ENCODE measurements at regions not wholly inside any gene's neighbourhood (a gene's known extent, or its start where the extent isn't known, plus 50 kb on each side); places are given as distances from the start of the nearest gene placed in this dataset.
"Not testable (repeated sequence)": the region's sequence is repeated elsewhere in the genome, so short reads cannot be mapped to it uniquely, and the experiment has no call there.

GRCh38 chr12:82529101-82529500 is 157.6 kb upstream of the TMTC2 start:
- peak; percentile 27 for DNase-seq

DNA sequence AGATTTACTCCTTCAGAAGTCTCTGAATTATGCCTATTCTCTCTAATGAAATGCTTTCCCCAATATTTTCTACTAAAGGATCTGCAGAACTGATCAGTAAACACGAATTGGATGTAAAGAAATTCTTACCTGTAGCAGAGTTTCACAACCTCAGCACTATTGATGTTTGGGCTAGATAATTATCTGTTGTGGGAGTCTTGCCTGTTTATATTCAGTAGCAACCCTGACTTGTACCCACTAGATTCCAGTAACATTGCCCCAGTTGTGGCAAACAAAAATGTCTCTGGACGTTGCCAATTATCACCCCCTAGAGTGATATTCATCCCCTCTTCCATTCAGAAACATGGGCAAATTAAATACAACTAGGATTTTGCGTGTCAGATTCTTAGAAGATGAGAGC is 156.8 kb upstream of the TMTC2 start:
- no peak for DNase-seq

- DNase-seq: no peak
Measured at GRCh38 chr12:82530394-82530793, 156.3 kb upstream of the TMTC2 start.

DNA sequence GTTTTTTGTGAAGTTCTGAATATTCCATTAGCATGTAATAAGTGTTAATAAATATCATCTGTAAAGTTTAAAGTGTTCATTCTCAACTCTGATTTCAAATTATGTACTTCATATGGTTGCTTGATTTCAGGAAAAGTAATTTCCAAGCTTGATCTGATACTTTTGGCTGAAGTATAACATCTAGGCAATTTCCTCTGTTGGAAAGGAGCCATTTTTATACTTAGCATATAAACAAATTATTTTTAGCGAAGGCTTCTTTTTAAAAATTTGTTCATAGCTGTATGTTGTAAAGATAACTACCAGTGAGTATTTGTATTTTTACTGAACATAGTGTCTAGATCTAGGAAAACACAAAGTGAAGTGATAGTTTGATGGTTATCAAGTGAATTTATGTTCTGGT is 153.4 kb upstream of the TMTC2 start:
- no peak for DNase-seq

DNA sequence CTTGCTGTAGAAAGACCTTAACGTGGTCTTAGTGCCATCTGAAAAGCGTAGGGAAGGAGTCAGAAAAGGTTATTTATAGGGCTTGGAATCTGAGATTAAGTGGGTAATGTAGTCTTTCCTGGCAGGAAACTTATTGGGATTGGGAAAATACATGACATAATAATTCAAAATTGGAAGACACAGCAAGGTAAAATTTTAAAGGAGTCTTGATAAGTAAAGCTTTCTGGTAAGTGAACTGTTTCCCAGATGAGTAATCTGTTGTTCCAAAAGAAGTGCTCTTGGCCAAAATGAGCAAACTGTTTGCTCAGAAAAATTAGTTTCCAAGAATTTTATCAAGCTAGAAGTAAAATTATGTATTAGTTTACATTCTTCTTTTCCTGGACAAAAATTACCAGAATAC is 149.3 kb upstream of the TMTC2 start:
- DNase-seq: no peak

DNA sequence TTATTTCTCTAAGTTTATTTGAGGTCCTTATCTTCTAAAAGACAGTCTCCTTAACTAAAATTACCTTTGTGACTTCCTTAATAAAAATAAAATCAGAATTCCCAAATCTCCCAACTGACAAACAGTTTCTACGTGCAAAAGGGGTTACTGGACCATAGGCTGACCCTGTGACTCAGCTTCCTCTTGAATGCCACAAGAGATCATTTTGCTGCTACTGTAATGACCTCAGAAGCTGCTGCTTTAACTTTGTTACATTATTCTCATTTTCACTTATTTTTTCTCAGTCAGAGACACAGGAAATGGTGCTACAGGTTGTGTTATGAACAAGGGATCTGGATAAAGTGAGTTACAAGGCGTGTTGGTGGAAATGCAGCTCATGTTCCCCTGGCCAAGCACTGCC is 132.2 kb upstream of the TMTC2 start:
- DNase-seq: no peak

- DNase-seq: no peak
Measured at GRCh38 chr12:82555699-82556098, 131.0 kb upstream of the TMTC2 start.

- no peak for DNase-seq
Measured at GRCh38 chr12:82565966-82566365, 120.7 kb upstream of the TMTC2 start.

GRCh38 chr12:82567688-82568087 is 119.0 kb upstream of the TMTC2 start:
- DNase-seq: no peak

GRCh38 chr12:82574191-82574590 is 112.5 kb upstream of the TMTC2 start:
- no peak for DNase-seq

- no peak for DNase-seq
Measured at GRCh38 chr12:82578725-82579124, 108.0 kb upstream of the TMTC2 start.

DNA sequence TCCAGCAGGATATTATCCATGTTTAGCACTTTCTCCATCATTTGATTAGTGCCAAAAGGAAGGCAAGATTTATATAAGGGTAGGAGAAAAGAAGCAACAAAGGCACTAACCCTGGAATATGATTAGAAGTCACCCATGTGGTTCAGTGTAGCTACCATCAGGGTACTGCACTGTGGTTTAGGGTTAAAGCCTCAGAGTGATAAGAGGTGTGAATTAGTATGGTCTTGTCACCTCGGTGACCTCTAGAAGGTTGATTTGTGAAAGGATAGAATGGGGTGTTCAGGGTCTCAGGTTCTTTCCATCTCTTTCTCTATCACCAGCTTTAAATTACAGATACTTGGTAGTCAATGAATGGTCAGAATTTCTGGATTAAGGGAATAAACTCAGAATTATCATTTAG is 103.0 kb upstream of the TMTC2 start:
- no peak for DNase-seq

GRCh38 chr12:82593143-82593542 is 93.6 kb upstream of the TMTC2 start:
- DNase-seq: no peak

DNA sequence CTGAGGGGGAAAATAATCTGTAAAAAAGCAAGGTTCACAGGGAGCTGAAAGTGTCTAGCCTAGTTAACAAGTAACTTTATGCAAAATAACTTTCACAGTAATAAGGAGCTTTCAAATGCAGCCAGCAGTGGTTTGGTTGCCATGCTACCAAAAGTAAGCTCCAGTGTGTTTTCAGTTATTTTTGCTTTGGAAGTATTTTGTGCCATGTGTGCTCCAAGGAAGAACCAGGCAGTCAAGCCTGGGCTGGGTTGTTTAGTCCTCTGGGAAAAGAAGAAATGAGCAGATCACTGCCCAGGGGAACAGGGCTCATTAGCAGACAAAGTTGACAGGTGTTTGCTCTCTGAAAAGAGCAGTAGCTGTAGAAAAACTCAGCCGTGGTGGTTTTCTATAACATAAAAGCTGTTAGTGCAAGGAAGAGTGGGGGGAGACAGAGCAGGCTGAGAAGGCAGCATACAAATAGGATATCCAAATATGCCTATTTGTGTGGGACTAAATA is 92.8 kb upstream of the TMTC2 start:
- DNase-seq: peak; percentile 21

DNA sequence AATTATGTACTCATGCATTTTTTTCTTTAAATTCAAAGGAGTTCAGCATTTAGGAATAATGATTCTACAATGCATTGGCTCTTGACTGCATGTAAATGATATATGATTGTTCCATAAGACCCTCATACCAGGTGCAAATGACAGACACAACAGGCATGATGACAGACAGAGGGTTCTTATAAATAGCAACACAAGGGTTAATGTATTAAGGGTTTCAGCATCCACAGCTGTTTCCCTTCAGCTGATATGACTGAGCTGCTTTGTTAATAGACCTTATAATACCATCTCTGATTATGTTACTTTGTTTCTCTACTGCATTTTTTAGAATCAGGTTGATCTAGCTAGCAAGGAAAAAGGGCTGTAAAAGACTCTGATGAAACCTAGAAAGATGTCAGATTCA is 90.8 kb upstream of the TMTC2 start:
- DNase-seq: no peak

GRCh38 chr12:82596483-82596882 is 90.2 kb upstream of the TMTC2 start:
- no peak for DNase-seq

DNA sequence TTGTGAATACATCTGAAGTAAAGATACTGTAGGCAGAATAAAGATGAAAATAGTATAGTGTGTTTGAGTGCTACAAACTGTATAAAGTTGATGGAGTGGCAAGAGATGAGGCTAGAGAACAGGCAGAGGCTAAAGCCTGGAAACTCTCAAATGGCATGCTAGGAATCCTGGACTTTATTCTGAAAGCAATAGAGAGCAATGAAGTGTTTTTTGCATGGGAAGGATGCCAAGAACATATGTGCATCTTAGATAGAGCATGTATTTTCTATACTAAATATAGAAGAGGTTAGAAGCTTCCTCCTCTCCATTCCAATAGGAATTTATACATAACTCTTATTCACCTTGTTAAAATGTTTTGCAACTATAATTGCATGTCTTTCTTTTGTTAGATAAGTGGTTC is 86.3 kb upstream of the TMTC2 start:
- DNase-seq: no peak

- not testable (repeated sequence) for DNase-seq
Measured at GRCh38 chr12:82603647-82604046, 83.1 kb upstream of the TMTC2 start.

DNA sequence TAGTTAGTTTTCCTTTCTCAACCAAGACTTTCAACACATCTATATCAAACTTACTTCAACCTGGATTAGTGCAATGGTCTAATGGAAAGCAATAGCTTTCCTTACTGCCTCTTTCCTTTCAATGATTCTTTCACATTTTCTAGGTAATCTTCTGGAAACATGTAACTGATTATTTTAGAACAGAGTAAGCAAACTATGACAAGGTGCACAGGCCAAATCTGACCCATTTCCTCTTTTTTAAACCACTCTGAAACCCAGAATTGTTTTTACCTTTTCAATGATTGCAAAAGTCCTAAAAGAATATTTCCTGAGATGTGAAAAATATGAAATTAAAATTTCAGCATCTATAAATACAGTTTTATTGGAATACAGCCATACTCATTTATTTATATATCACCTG is 81.6 kb upstream of the TMTC2 start:
- no peak for DNase-seq

GRCh38 chr12:82608706-82609105 is 78.0 kb upstream of the TMTC2 start:
- no peak for DNase-seq

DNA sequence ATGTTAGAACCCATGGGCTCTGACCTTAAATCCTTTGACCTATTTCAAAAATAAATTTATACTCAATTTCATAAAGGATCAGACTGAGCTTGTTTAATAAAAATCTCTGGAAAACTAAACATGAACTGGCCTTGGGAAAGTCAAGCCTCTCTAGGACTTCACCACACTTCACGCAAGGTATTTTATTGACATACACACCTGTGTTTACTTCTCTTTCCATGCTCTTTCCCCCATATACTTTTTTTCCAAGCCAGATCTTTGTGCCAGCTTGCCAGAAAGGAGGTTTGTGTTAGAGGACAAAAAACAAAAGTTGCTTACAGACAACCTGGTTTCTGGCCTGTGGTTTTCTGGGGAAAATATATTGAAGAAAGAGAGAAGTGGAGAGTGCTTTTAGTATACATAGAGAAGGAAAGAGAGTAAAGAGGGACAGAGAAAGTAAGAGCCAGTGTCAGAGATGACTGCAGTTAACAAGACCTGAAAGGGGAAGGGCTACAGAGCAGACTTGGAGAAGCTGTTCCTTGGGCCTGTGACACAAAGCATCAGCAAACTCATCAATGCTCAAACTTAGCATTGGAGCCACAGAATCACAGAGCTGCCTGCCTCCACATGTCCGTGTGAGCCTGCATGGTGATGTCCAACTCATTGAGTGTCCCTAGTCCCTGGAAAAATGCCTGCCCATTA is 77.3 kb upstream of the TMTC2 start:
- no peak for DNase-seq

DNA sequence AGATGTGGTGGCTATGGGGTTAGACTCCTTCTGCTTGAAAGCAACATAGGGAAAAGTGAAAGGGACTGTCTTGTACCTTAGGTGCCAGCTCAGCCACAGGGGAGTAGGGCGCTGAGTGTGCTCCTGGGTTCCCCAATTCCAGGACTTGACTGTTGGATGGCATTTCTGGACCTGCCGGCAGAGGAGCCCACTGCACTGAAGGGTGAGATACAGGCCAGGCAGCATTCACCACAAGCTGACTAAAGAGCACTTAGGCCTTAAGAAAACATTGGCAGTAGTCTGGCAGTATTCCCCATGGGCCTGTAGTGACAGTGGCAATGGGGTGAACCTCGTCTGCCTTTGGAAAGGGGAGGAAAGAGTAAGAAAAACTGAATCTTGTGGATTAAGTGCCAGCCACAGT is 67.1 kb upstream of the TMTC2 start:
- no peak for DNase-seq

GRCh38 chr12:82620917-82621316 is 65.8 kb upstream of the TMTC2 start:
- no peak for DNase-seq

- peak; percentile 84 for DNase-seq
Measured at GRCh38 chr12:82625523-82625922, 61.2 kb upstream of the TMTC2 start.

- DNase-seq: peak; percentile 25
Measured at GRCh38 chr12:82627799-82628198, 58.9 kb upstream of the TMTC2 start.
